GM12878 (cell line): ENCODE measurements at regions not wholly inside any gene's neighbourhood (a gene's known extent, or its start where the extent isn't known, plus 50 kb on each side); places are given as distances from the start of the nearest gene placed in this dataset.

Experiments
- IRF3 ChIP-seq: fragments of 450-650 bp; IDR thresholded peaks from 2 replicates; pipeline ENCODE4 v1.6.1; 2014; ENCODE audit warnings: mild to moderate bottlenecking
- NKRF ChIP-seq: fragments of 450-650 bp; conservative IDR thresholded peaks from 2 replicates; pipeline ENCODE4 v1.6.1; 2017; ENCODE audit warnings: mild to moderate bottlenecking, moderate library complexity
- REST ChIP-seq: IDR thresholded peaks from 2 replicates; pipeline ENCODE4 v1.6.1; 2012; ENCODE audit warnings: mild to moderate bottlenecking, low read depth, low read length
- SP1 ChIP-seq: IDR thresholded peaks from one replicate; pipeline ENCODE4 v1.6.1; 2011; ENCODE audit warnings: low read depth, low read length
- YBX1 ChIP-seq: fragments of 450-650 bp; IDR thresholded peaks from 2 replicates; pipeline ENCODE4 v1.6.1; 2016; ENCODE audit warnings: antibody characterized with exemption

DNA sequence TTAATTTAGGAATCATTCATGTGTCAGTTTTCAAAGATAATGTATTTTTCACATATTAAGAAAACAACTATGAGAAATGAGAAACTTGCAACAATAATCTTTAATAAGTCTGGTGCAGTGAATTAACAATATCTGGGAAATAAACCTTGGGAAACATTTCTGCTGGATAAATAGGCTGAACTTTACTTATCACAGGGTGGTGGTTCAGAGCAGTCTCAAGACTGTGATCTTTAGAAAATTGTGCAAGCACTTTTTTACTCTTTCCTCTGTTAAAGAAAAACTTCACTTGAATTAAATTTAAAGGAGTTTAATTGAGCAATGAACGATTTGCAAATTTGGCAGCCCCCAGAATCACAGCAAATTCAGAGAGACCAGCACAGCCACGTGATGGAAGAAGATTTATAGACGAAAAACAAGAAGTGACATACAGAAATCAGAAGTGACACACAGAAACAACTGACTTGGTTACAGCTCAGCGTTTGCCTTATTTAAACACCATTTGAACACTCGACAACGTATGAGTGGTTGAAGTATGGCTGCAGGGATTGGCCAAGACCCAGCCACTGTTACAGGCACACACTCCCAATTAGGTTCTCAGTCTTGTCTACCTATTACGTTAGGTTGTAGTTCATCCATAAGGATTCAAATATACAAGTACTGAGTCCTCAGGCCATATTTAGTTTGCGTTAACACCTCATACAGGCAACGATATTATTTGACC is 631.9 kb downstream of the SLCO4C1 start (continued):
- no peak for TF ChIP-seq IRF3
- no peak for TF ChIP-seq NKRF
- TF ChIP-seq REST: no peak
- TF ChIP-seq YBX1: no peak
- TF ChIP-seq SP1: no peak
